K562 (cell line): ENCODE measurements at regions not wholly inside any gene's neighbourhood (a gene's known extent, or its start where the extent isn't known, plus 50 kb on each side); places are given as distances from the start of the nearest gene placed in this dataset.

Experiments
- ATAC-seq: fragments of 200-7000 bp; cut with Tn5 transposase; 3 replicates; pipeline ENCODE4 v1.9.1; 2020; ENCODE audit warnings: moderate library complexity
- BruUV-seq: library from RNA; stranded (reverse); fragments of 400-500 nt; replicated peaks from 2 replicates; lab custom pipeline; 2021; lab: Mats Ljungman, UMichigan
- CTCF ChIA-PET: fragments of 300-600 bp; formaldehyde crosslinking; extraction: SDS; loops from one replicate; lab custom pipeline; 2021; ENCODE audit warnings: low intra/inter-chr PET ratio; lab: Yijun Ruan, JAX
- POLR2A ChIA-PET: fragments of 300-600, 350-650 bp; sonication (Branson Sonifier 250); formaldehyde crosslinking; extraction: SDS; loops from one replicate; lab custom pipeline; 2021; ENCODE audit warnings: antibody characterized with exemption, inconsistent platforms; lab: Yijun Ruan, JAX
- DNase-seq, 4 experiments: peaks; one replicate each; pipeline versions ENCODE4 v3.0.0 to v3.0.0-alpha.2; 2011 to 2018; ENCODE audit warnings: low spot score in 3 of 4, mixed read lengths in 3 of 4; ENCODE audit errors: extremely low read depth in 1 of 4
- FAIRE-seq: peaks from 2 replicates; lab custom pipeline; 2011; peaks lifted over from hg19 to GRCh38; lab: Jason Lieb, UNC
- H2AFZ ChIP-seq: 2 replicates; pipeline ENCODE4 v1.6.0; 2011; ENCODE audit warnings: low read depth, low read length, control low read depth, inconsistent platforms
- H3K27ac ChIP-seq: fragments of 200-600 bp; 3 replicates; pipeline ENCODE4 v1.8.0; 2011; ENCODE audit warnings: low read depth, mild to moderate bottlenecking, control low read depth, inconsistent platforms, low read length, moderate library complexity, mixed read lengths; ENCODE audit errors: extremely low read depth
- H3K27me3 ChIP-seq, 2 experiments: fragments of 300-600 bp in 1 of 2; 2 replicates in 1 of 2; 3 replicates in 1 of 2; pipeline versions ENCODE4 v1.6.0 to v1.8.0; 2011; ENCODE audit warnings: inconsistent platforms in 2 of 2, low read length in 2 of 2, mild to moderate bottlenecking in 1 of 2, mixed read lengths in 1 of 2, moderate library complexity in 1 of 2; ENCODE audit not compliant: control insufficient read depth in 2 of 2, insufficient read depth in 2 of 2
- H3K36me3 ChIP-seq: fragments of 300-600 bp; 3 replicates; pipeline ENCODE4 v1.8.0; 2011; ENCODE audit warnings: mild to moderate bottlenecking, low read length, inconsistent platforms; ENCODE audit not compliant: control insufficient read depth, insufficient read depth
- H3K4me1 ChIP-seq, 2 experiments: fragments of 200-600 bp in 1 of 2; replicated peaks in 1 of 2; 2 replicates in 1 of 2; 3 replicates in 1 of 2; pipeline versions ENCODE4 v1.5.1 to v1.8.0; 2011; ENCODE audit warnings: inconsistent platforms in 2 of 2, low read length in 2 of 2, mild to moderate bottlenecking in 1 of 2, mixed read lengths in 1 of 2, moderate library complexity in 1 of 2; ENCODE audit not compliant: control insufficient read depth in 2 of 2, insufficient read depth in 2 of 2
- H3K4me2 ChIP-seq: 2 replicates; pipeline ENCODE4 v1.6.1; 2011; ENCODE audit warnings: low read length, control low read depth, inconsistent platforms, mixed read lengths; ENCODE audit not compliant: insufficient read depth
- H3K4me3 ChIP-seq: fragments of 200-600 bp; sonication (generic), shearing (Covaris generic); 2 replicates; pipeline ENCODE4 v1.5.1; 2016; ENCODE audit warnings: control low read depth, inconsistent platforms
- H3K79me2 ChIP-seq: fragments of 200-600 bp; 3 replicates; pipeline ENCODE4 v1.8.0; 2011; ENCODE audit warnings: low read length, inconsistent platforms; ENCODE audit not compliant: control insufficient read depth, insufficient read depth
- H3K9ac ChIP-seq, 2 experiments: 2 replicates each; pipeline versions ENCODE4 v1.6.0 to v1.6.1; 2011; ENCODE audit warnings: low read depth in 2 of 2, low read length in 2 of 2, control low read depth in 1 of 2, inconsistent platforms in 1 of 2, mild to moderate bottlenecking in 1 of 2, mixed read lengths in 1 of 2; ENCODE audit not compliant: insufficient read depth in 1 of 2
- H3K9me1 ChIP-seq: one replicate; pipeline ENCODE4 v1.6.0; 2011; ENCODE audit warnings: inconsistent platforms, mild to moderate bottlenecking, low read length, moderate library complexity; ENCODE audit not compliant: control insufficient read depth, insufficient read depth
- H3K9me3 ChIP-seq: replicated peaks from 2 replicates; pipeline ENCODE4 v1.5.1; 2011; ENCODE audit warnings: low read depth, low read length, inconsistent platforms; ENCODE audit not compliant: control insufficient read depth, insufficient read depth
- H4K20me1 ChIP-seq: replicated peaks from 2 replicates; pipeline ENCODE4 v1.6.1; 2011; ENCODE audit warnings: low read length, inconsistent platforms, mixed read lengths; ENCODE audit not compliant: control insufficient read depth, insufficient read depth
- CBFA2T3 ChIP-seq: fragments of 450-650 bp; IDR thresholded peaks from 2 replicates; pipeline ENCODE4 v1.6.1; 2017
- ELF4 ChIP-seq: fragments of 450-650 bp; formaldehyde crosslinking; IDR thresholded peaks from 2 replicates; pipeline ENCODE4 v1.4.0; 2022; ENCODE audit warnings: missing genetic modification characterization
- GATA2 ChIP-seq: sonication (generic); formaldehyde crosslinking; IDR thresholded peaks from 2 replicates; pipeline ENCODE4 v1.4.0; 2020; ENCODE audit warnings: mild to moderate bottlenecking, missing genetic modification reagents
- GMEB1 ChIP-seq: fragments of 250-450 bp; sonication (Bioruptor Pico); IDR thresholded peaks from 2 replicates; pipeline ENCODE4 v1.4.0; 2020; ENCODE audit warnings: mild to moderate bottlenecking
- KLF1 ChIP-seq: fragments of 450-650 bp; IDR thresholded peaks from 2 replicates; pipeline ENCODE4 v1.6.1; 2016; ENCODE audit warnings: missing genetic modification characterization, missing compliant biosample characterization
- KLF6 ChIP-seq: fragments of 250-450 bp; sonication (Bioruptor Pico); IDR thresholded peaks from 2 replicates; pipeline ENCODE4 v1.4.0; 2020; ENCODE audit warnings: mild to moderate bottlenecking, moderate library complexity, borderline replicate concordance
- MCM3 ChIP-seq: fragments of 450-650 bp; IDR thresholded peaks from 2 replicates; pipeline ENCODE4 v1.6.1; 2016
- NR3C1 ChIP-seq: sonication (generic); formaldehyde crosslinking; IDR thresholded peaks from 2 replicates; pipeline ENCODE4 v1.8.1; 2022; ENCODE audit warnings: missing genetic modification reagents
- SMAD1 ChIP-seq: fragments of 150-350 bp; IDR thresholded peaks from 2 replicates; pipeline ENCODE4 v1.6.1; 2014; ENCODE audit warnings: low read length, low read depth; ENCODE audit not compliant: partially characterized antibody
- SPI1 ChIP-seq: IDR thresholded peaks from 2 replicates; pipeline ENCODE4 v1.6.1; 2011; ENCODE audit warnings: low read depth, low read length, control low read depth, borderline replicate concordance
- ZBTB7A ChIP-seq: IDR thresholded peaks from 2 replicates; pipeline ENCODE4 v1.6.1; 2011; ENCODE audit warnings: low read depth, mild to moderate bottlenecking, low read length, moderate library complexity, borderline replicate concordance; ENCODE audit not compliant: control insufficient read depth
- ZNF232 ChIP-seq: sonication (generic); formaldehyde crosslinking; IDR thresholded peaks from 2 replicates; pipeline ENCODE4 v1.8.0; 2022; ENCODE audit warnings: mild to moderate bottlenecking, missing genetic modification reagents
- ZNF583 ChIP-seq: fragments of 250-450 bp; sonication (Bioruptor Pico); IDR thresholded peaks from 2 replicates; pipeline ENCODE4 v1.4.0; 2020
- WGBS: fragments of 100-300 bp; shearing (Covaris generic); methylation state at CpG from one replicate; pipeline ENCODE4 v1.1.6; 2016; ENCODE audit warnings: low coverage, mixed read lengths; ENCODE audit not compliant: insufficient coverage; ENCODE audit errors: missing lambda C conversion rate; 5-methylcytosine and 5-hydroxymethylcytosine counted together
- in situ Hi-C: fragments of 300-500 bp; cut with MboI; formaldehyde crosslinking; loops from 4 replicates; pipeline ENCODE4 v1.15.0; 2018; ENCODE audit warnings: inconsistent platforms, mixed read lengths
- intact Hi-C: fragments of 100-400 bp; cut with micrococcal nuclease; formaldehyde crosslinking; loops from 2 replicates; pipeline ENCODE4 v1.14.2; 2022
- TF ChIP-seq, protein P1 (sequence below): fragments of 250-450 bp; sonication (Bioruptor Pico); IDR thresholded peaks from 2 replicates; pipeline ENCODE4 v1.4.0; 2020; ENCODE audit warnings: mild to moderate bottlenecking, moderate library complexity, borderline replicate concordance

GRCh38 chr12:28089338-28089737, 100.9 kb upstream of the CCDC91 start:
- intact Hi-C loops, result no loop called here
- in situ Hi-C loops, result no loop called here
- Histone ChIP-seq H3K4me2 (no peak overlapping the region), H3K9ac (no peak overlapping the region), H3K27ac (no peak overlapping the region), H3K79me2 (no peaks in the 10 kb centered on the region), H4K20me1 (no peaks in the 10 kb centered on the region), H3K27me3 (no peaks in the 10 kb centered on the region; a peak in 1 of 5 replicates), H2AFZ (no peak overlapping the region), H3K36me3 (no peaks in the 10 kb centered on the region), H3K4me1 (no peaks in the 10 kb centered on the region), H3K4me3 (no peak overlapping the region), H3K9me3 (no peaks in the 10 kb centered on the region), H3K9me1 (no peaks in the 10 kb centered on the region)
- no peak for FAIRE-seq
- ChIA-PET POLR2A (no interaction called here), CTCF (no interaction called here)
- BruUV-seq, result no TSS peak
- peak in 2 of 4 experiments; percentile 20 to 24 for DNase-seq
- WGBS, result 5% methylated on average over 5 of the region's 5 CpGs
- ATAC-seq, result peak; percentile 48; the same call in 2 of the 3 replicates
- no peak for TF ChIP-seq ZNF583 (CRISPR knock-in tag)
- no peak for TF ChIP-seq NR3C1 (CRISPR knock-in tag)
- TF ChIP-seq SPI1, result peak; percentile 27; the same call in 1 of the 2 replicates
- TF ChIP-seq GMEB1 (CRISPR knock-in tag), result no peak

GRCh38 chr12:28090835-28091234, 99.4 kb upstream of the CCDC91 start:
- Histone ChIP-seq H3K9ac (no peak overlapping the region), H3K4me1 (no peaks in the 10 kb centered on the region), H2AFZ (no peak overlapping the region), H3K9me1 (no peaks in the 10 kb centered on the region), H3K27ac (no peak overlapping the region), H3K9me3 (no peaks in the 10 kb centered on the region)
- no peak for ATAC-seq
- POLR2A ChIA-PET, result interaction anchor here (0.7 kb wide), 1 partner anchor 173 kb away, joined by 3 read pairs; no protein-coding TSS in a partner anchor
- WGBS, result 57% methylated on average over 3 of the region's 3 CpGs
- intact Hi-C loops, result no loop called here
- DNase-seq, result no peak
- in situ Hi-C loops, result no loop called here
- no TSS peak for BruUV-seq
- TF ChIP-seq ZNF232 (CRISPR knock-in tag) (no peak), GATA2 (CRISPR knock-in tag) (no peak), KLF6 (no peak), CBFA2T3 (no peak), ZBTB7A (no peak), ELF4 (CRISPR knock-in tag) (no peak), SMAD1 (no peak), KLF1 (tag) (no peak), MCM3 (no peak)
- TF ChIP-seq, protein P1, sequence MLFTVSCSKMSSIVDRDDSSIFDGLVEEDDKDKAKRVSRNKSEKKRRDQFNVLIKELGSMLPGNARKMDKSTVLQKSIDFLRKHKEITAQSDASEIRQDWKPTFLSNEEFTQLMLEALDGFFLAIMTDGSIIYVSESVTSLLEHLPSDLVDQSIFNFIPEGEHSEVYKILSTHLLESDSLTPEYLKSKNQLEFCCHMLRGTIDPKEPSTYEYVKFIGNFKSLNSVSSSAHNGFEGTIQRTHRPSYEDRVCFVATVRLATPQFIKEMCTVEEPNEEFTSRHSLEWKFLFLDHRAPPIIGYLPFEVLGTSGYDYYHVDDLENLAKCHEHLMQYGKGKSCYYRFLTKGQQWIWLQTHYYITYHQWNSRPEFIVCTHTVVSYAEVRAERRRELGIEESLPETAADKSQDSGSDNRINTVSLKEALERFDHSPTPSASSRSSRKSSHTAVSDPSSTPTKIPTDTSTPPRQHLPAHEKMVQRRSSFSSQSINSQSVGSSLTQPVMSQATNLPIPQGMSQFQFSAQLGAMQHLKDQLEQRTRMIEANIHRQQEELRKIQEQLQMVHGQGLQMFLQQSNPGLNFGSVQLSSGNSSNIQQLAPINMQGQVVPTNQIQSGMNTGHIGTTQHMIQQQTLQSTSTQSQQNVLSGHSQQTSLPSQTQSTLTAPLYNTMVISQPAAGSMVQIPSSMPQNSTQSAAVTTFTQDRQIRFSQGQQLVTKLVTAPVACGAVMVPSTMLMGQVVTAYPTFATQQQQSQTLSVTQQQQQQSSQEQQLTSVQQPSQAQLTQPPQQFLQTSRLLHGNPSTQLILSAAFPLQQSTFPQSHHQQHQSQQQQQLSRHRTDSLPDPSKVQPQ, result no peak
- TF ChIP-seq, all 486 proteins: peak for 0
- FAIRE-seq, result no peak
- Histone ChIP-seq H3K36me3 (no peaks in the 10 kb centered on the region), H3K4me3 (no peak overlapping the region), H4K20me1 (no peaks in the 10 kb centered on the region), H3K27me3 (no peaks in the 10 kb centered on the region), H3K79me2 (no peaks in the 10 kb centered on the region), H3K4me2 (no peak overlapping the region)
- CTCF ChIA-PET, result no interaction called here
